Tibial artery (tissue), 4 donors: ENCODE measurements at regions not wholly inside any gene's neighbourhood (a gene's known extent, or its start where the extent isn't known, plus 50 kb on each side); places are given as distances from the start of the nearest gene placed in this dataset.
A peak's percentile ranks its signal among the peaks of the same experiment; 100 is the strongest.

Experiments
- DNase-seq, 2 donors: peaks; one replicate each; pipeline ENCODE4 v3.0.0-alpha.2; 2019
- H3K27ac ChIP-seq, 2 donors: fragments of 200-600 bp; sonication (generic) in 1 of 2; 1 replicate in 1 of 2; 2 replicates in 1 of 2; pipeline ENCODE4 v1.5.1; 2018 to 2019; ENCODE audit warnings: mild to moderate bottlenecking in 1 of 2
- H3K27me3 ChIP-seq, 2 donors: fragments of 200-600 bp; sonication (generic) in 1 of 2; one replicate each; pipeline versions ENCODE4 v1.5.1 to v1.6.0; 2016 to 2019
- H3K36me3 ChIP-seq, 3 donors: fragments of 200-600 bp; sonication (generic) in 2 of 3; one replicate each; pipeline ENCODE4 v1.5.1; 2016 to 2019; ENCODE audit warnings: mild to moderate bottlenecking in 2 of 3
- H3K4me1 ChIP-seq, 4 donors: fragments of 200-600 bp; sonication (generic) in 2 of 4; 1 replicate in 3 of 4; 2 replicates in 1 of 4; pipeline ENCODE4 v1.5.1; 2016 to 2019
- H3K4me3 ChIP-seq, 2 donors: fragments of 200-600 bp; sonication (generic) in 1 of 2; 1 replicate in 1 of 2; 2 replicates in 1 of 2; pipeline ENCODE4 v1.5.1; 2018 to 2019; ENCODE audit warnings: mild to moderate bottlenecking in 2 of 2
- H3K9me3 ChIP-seq, 3 donors: fragments of 200-600 bp; sonication (generic) in 1 of 3; one replicate each; pipeline ENCODE4 v1.5.1; 2016 to 2019
- CTCF ChIP-seq, 2 experiments: fragments of 200-600 bp in 1 of 2; fragments of 450-650 bp in 1 of 2; IDR thresholded peaks; one replicate each; pipeline ENCODE4 v1.5.1; 2017 to 2019; ENCODE audit warnings: antibody characterized with exemption in 2 of 2, mild to moderate bottlenecking in 1 of 2, moderate library complexity in 1 of 2
- intact Hi-C: fragments of 100-400 bp; cut with DNase I; formaldehyde crosslinking; loops from one replicate; pipeline ENCODE4 v1.15.0; 2023; ENCODE audit warnings: low total_unique reads

GRCh38 chr1:219670426-219671149, 57.7 kb upstream of the ZC3H11B start:
- no peak for TF ChIP-seq CTCF (IDR thresholded peaks at IDR 0.05)
- H3K27me3 ChIP-seq: no peaks in the 10 kb centered on the region
- H3K27ac ChIP-seq: no peak overlapping the region
- intact Hi-C loops: no loop called here
- no peaks in the 10 kb centered on the region for H3K36me3 ChIP-seq
- H3K4me3 ChIP-seq: no peak overlapping the region
- DNase-seq: no peak
- no peaks in the 10 kb centered on the region for H3K4me1 ChIP-seq
- H3K9me3 ChIP-seq: no peaks in the 10 kb centered on the region

DNA sequence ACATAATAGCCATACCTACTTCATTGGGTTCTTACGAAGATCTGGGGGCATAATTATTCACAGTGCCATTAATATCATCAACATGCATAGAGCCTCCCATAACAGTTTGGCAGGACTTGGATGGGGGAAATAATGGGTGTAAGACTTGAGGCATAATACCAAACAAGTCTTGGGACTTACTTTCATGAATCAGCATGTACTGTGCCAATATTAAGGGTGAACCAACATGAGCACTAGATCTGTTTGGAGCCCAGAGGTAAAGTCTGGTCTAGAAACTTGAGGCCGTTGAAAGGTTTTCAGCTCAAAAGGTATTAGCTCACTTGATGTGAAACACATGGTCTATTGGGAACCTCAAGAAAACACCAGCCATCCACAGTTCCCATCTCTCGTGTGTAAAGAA, 56.7 kb upstream of the ZC3H11B start:
- DNase-seq: no peak
- no peaks in the 10 kb centered on the region for H3K9me3 ChIP-seq
- no peaks in the 10 kb centered on the region for H3K27me3 ChIP-seq
- intact Hi-C loops: no loop called here
- H3K4me3 ChIP-seq: no peak overlapping the region
- H3K4me1 ChIP-seq: no peaks in the 10 kb centered on the region
- no peaks in the 10 kb centered on the region for H3K36me3 ChIP-seq
- H3K27ac ChIP-seq: no peak overlapping the region
- no peak for TF ChIP-seq CTCF (IDR thresholded peaks at IDR 0.05)

DNA sequence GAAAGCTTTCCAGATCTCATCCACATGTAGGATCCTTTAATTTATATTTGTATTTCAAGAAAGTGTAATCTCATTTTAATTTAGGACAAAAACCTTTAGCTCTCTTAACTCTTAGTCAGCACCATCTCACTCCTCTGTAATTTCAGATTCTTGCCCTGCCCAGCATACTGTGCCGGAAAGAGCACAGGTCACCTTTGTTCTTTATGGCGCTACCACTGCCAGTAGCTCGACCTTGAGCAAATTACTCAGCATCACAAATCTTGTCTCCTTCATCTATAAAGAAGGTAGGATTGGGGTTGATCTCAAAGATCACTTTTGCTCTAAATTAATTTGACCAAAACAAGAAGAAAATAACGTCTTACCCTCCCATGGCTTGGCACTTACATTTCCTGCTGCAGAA, 56.1 kb upstream of the ZC3H11B start:
- Histone ChIP-seq H3K27me3 (no peaks in the 10 kb centered on the region), H3K4me3 (no peak overlapping the region), H3K9me3 (no peaks in the 10 kb centered on the region), H3K36me3 (no peaks in the 10 kb centered on the region), H3K27ac (no peak overlapping the region), H3K4me1 (no peaks in the 10 kb centered on the region)
- DNase-seq: no peak
- TF ChIP-seq CTCF (IDR thresholded peaks at IDR 0.05): no peak
- intact Hi-C loops: no loop called here

- no peaks in the 10 kb centered on the region for H3K36me3 ChIP-seq
- no peak for TF ChIP-seq CTCF (IDR thresholded peaks at IDR 0.05)
- no peak overlapping the region for H3K27ac ChIP-seq
- no peaks in the 10 kb centered on the region for H3K27me3 ChIP-seq
- H3K4me3 ChIP-seq: no peak overlapping the region
- DNase-seq: no peak
- intact Hi-C loops: no loop called here
- H3K4me1 ChIP-seq: no peaks in the 10 kb centered on the region
- H3K9me3 ChIP-seq: no peaks in the 10 kb centered on the region
Measured at GRCh38 chr1:219668446-219668845, 55.5 kb upstream of the ZC3H11B start.

GRCh38 chr1:219666242-219666641, 53.3 kb upstream of the ZC3H11B start:
- H3K27ac ChIP-seq: no peak overlapping the region
- no peaks in the 10 kb centered on the region for H3K36me3 ChIP-seq
- peaks cover 0 to under 1% (median under 1%) of the 10 kb centered on the region in 4 donors for H3K4me1 ChIP-seq
- DNase-seq: peak in 1 of 2 donors; percentile 52
- no peak overlapping the region for H3K4me3 ChIP-seq
- H3K27me3 ChIP-seq: no peaks in the 10 kb centered on the region
- no peaks in the 10 kb centered on the region for H3K9me3 ChIP-seq
- TF ChIP-seq CTCF (IDR thresholded peaks at IDR 0.05): no peak
- intact Hi-C loops: no loop called here
